ENCODE measurements at regions not wholly inside any gene's neighbourhood (a gene's known extent, or its start where the extent isn't known, plus 50 kb on each side); places are given as distances from the start of the nearest gene placed in this dataset.

DNA sequence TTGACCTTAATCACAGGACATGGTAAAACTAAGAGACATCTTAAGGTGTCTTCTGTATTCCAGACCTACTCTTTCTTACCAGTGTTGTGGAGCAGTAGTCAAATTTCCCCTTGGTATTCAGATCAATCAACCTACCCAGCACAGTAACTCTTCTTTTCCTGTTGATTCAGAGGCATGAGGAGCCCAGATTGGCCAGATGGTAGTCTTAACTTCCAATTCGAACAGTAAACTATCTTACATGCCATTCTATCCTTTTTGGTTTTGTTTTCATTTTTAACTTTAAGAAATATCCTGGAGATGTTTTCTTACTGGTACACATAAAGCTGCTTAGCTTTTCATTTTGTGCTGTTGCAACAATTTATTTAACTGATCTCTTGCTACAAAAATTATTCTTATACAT lies 630.3 kb upstream of the PKDCC start:
- Histone ChIP-seq H3K4me2 (no peak overlapping the region), H3K4me3 (no peak overlapping the region), H3K4me1 (no peaks in the 10 kb centered on the region), H3K27ac (no peak overlapping the region), H3K9me3 (no peaks in the 10 kb centered on the region)
- DNase-seq (ENCODE audit: low read depth in 1 of 2, low spot score in 1 of 2) (no peak), FAIRE-seq (no peak), ATAC-seq (no peak)
- POLR2A ChIA-PET, result no interaction called here
- WGBS (ENCODE audit: missing lambda C conversion rate), result 3% methylated on average over 1 of the region's 1 CpG
- CTCF ChIA-PET, result no interaction called here
- no peak for TF ChIP-seq TP53 (CRISPR knock-in tag; IDR thresholded peaks at IDR 0.05)

DNA sequence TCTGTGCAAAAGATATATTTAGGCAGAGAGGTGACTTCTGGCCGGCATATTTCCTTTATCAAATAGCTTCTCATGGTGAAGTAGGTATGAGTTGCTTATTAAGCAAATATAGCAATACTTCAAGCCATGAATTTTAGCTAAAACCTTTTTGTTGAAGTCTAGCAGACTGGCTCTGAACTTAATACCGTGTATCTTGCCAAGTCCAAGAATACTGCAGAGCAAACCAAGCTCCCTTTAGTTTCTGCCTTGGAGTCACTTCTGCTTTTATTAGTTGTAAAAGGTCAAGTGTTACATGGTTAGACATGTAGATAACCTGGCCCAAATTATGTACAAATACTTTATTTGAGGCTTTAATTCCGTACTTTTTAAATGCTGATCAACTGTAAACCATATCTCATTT lies 627.6 kb upstream of the PKDCC start:
- 3% methylated on average over 3 of the region's 3 CpGs for WGBS (ENCODE audit: missing lambda C conversion rate)
- Histone ChIP-seq H3K9me3 (no peaks in the 10 kb centered on the region), H3K4me1 (no peaks in the 10 kb centered on the region), H3K4me3 (no peak overlapping the region), H3K4me2 (no peak overlapping the region), H3K27ac (no peak overlapping the region)
- no peak for TF ChIP-seq RNF2 (IDR thresholded peaks at IDR 0.05; ENCODE audit: borderline replicate concordance, low read depth)
- ChIA-PET POLR2A (no interaction called here), CTCF (interaction anchor here (0.8 kb wide), 1 partner anchor 22 kb away, joined by 4 read pairs; no protein-coding TSS in a partner anchor)
- ATAC-seq (no peak), DNase-seq (ENCODE audit: low read depth in 1 of 2, low spot score in 1 of 2) (no peak), FAIRE-seq (no peak)

DNA sequence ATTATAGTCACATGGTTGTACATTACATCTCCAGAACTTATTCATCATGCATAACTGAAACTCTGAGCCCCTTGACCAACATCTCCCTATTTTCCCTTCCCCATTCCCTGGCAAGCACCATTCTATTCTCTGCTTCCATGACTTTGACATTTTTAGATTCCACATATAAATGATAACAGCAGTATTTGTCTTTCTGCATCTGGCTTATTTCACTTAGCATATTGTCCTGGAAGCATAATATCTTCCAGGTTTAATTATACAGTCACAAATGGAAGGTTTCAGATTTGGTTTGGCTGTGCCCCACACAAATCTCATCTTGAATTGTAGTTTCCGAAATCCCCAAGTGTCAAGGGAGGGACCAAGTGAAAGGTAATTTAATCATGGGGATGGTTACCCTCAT lies 626.9 kb upstream of the PKDCC start:
- no peak overlapping the region for H3K4me3 ChIP-seq
- H3K9me3 ChIP-seq, result no peaks in the 10 kb centered on the region
- ChIA-PET POLR2A (no interaction called here), CTCF (interaction anchor here (0.8 kb wide), 1 partner anchor 23 kb away, joined by 4 read pairs; no protein-coding TSS in a partner anchor)
- H3K4me2 ChIP-seq, result no peak overlapping the region
- FAIRE-seq, result no peak
- no peak for ATAC-seq
- no peaks in the 10 kb centered on the region for H3K4me1 ChIP-seq
- DNase-seq (ENCODE audit: low read depth in 1 of 2, low spot score in 1 of 2), result no peak
- 63% methylated on average over 1 of the region's 1 CpG for WGBS (ENCODE audit: missing lambda C conversion rate)
- no peak overlapping the region for H3K27ac ChIP-seq
- TF ChIP-seq ZFP36 (IDR thresholded peaks at IDR 0.05; ENCODE audit: borderline replicate concordance, partially characterized antibody) (no peak), FOXS1 (CRISPR knock-in tag; IDR thresholded peaks at IDR 0.05) (no peak), CEBPB (IDR thresholded peaks at IDR 0.05) (no peak), KDM5A (IDR thresholded peaks at IDR 0.05) (no peak)

DNA sequence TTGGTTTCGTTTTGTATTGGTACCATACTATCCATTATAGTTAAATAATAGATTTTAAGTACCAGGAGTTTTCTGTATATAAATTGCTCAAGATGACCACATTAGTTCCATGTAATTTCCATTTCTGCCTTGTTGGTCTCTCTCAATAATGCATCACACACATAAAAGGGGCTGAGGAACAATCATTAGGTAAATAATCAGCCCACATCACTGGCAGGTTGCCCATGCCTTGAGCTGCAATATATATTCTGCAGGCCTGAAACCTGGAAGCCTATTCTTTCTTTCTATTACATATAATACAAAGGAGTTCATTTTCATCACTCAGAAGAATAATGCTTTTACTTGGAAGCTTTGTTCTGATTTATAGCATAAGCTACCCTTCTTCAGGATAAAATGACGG lies 616.1 kb upstream of the PKDCC start:
- ATAC-seq (no peak), DNase-seq (ENCODE audit: low read depth in 1 of 2, low spot score in 1 of 2) (no peak), FAIRE-seq (no peak)
- H3K4me3 ChIP-seq, result no peak overlapping the region
- 3% methylated on average over 2 of the region's 2 CpGs for WGBS (ENCODE audit: missing lambda C conversion rate)
- H3K4me1 ChIP-seq, result no peaks in the 10 kb centered on the region
- no peak for TF ChIP-seq SREBF2 (IDR thresholded peaks at IDR 0.05)
- no peak for TF ChIP-seq CHD4 (IDR thresholded peaks at IDR 0.05; ENCODE audit: borderline replicate concordance)
- TF ChIP-seq, protein P1, sequence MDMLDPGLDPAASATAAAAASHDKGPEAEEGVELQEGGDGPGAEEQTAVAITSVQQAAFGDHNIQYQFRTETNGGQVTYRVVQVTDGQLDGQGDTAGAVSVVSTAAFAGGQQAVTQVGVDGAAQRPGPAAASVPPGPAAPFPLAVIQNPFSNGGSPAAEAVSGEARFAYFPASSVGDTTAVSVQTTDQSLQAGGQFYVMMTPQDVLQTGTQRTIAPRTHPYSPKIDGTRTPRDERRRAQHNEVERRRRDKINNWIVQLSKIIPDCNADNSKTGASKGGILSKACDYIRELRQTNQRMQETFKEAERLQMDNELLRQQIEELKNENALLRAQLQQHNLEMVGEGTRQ (IDR thresholded peaks at IDR 0.05), result no peak
- TF ChIP-seq HOXB13 (CRISPR knock-in tag; IDR thresholded peaks at IDR 0.05; ENCODE audit: low read depth), result no peak
- TF ChIP-seq ZNF302 (CRISPR knock-in tag; IDR thresholded peaks at IDR 0.05), result no peak
- TF ChIP-seq, protein P2, sequence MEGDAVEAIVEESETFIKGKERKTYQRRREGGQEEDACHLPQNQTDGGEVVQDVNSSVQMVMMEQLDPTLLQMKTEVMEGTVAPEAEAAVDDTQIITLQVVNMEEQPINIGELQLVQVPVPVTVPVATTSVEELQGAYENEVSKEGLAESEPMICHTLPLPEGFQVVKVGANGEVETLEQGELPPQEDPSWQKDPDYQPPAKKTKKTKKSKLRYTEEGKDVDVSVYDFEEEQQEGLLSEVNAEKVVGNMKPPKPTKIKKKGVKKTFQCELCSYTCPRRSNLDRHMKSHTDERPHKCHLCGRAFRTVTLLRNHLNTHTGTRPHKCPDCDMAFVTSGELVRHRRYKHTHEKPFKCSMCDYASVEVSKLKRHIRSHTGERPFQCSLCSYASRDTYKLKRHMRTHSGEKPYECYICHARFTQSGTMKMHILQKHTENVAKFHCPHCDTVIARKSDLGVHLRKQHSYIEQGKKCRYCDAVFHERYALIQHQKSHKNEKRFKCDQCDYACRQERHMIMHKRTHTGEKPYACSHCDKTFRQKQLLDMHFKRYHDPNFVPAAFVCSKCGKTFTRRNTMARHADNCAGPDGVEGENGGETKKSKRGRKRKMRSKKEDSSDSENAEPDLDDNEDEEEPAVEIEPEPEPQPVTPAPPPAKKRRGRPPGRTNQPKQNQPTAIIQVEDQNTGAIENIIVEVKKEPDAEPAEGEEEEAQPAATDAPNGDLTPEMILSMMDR (IDR thresholded peaks at IDR 0.05), result no peak
- TF ChIP-seq MAZ (IDR thresholded peaks at IDR 0.05; ENCODE audit: borderline replicate concordance, low read depth, low read length), result no peak
- TF ChIP-seq NFE2L2 (conservative IDR thresholded peaks at IDR 0.05; ENCODE audit: low read length), result no peak
- TF ChIP-seq POLR2A (IDR thresholded peaks at IDR 0.05; ENCODE audit: low read length), result no peak
- TF ChIP-seq FOSB (CRISPR knock-in tag; IDR thresholded peaks at IDR 0.05), result no peak
- TF ChIP-seq RAD21 (conservative IDR thresholded peaks at IDR 0.05 in 1 of 2, IDR thresholded peaks at IDR 0.05 in 1 of 2), result no peak
- TF ChIP-seq ESRRA (IDR thresholded peaks at IDR 0.05; ENCODE audit: borderline replicate concordance, low read length), result no peak
- no peak for TF ChIP-seq EHF (CRISPR knock-in tag; IDR thresholded peaks at IDR 0.05)
- no peak for TF ChIP-seq ZFP36 (IDR thresholded peaks at IDR 0.05; ENCODE audit: borderline replicate concordance, partially characterized antibody)
- TF ChIP-seq, protein P3, sequence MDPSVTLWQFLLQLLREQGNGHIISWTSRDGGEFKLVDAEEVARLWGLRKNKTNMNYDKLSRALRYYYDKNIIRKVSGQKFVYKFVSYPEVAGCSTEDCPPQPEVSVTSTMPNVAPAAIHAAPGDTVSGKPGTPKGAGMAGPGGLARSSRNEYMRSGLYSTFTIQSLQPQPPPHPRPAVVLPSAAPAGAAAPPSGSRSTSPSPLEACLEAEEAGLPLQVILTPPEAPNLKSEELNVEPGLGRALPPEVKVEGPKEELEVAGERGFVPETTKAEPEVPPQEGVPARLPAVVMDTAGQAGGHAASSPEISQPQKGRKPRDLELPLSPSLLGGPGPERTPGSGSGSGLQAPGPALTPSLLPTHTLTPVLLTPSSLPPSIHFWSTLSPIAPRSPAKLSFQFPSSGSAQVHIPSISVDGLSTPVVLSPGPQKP (IDR thresholded peaks at IDR 0.05; ENCODE audit: low read depth, low read length), result no peak
- no peak for TF ChIP-seq GATA3 (IDR thresholded peaks at IDR 0.05; ENCODE audit: borderline replicate concordance)
- TF ChIP-seq HDAC2 (IDR thresholded peaks at IDR 0.05), result no peak
- no peak for TF ChIP-seq NR3C1 (IDR thresholded peaks at IDR 0.05)
- CTCF ChIA-PET, result no interaction called here
- H3K27ac ChIP-seq, result no peak overlapping the region
- POLR2A ChIA-PET, result no interaction called here
- no peak overlapping the region for H3K4me2 ChIP-seq
- H3K9me3 ChIP-seq, result no peaks in the 10 kb centered on the region

All from A549 (cell line).